NCI-H510A treated with DMSO at 0.1 percent for 48 hours (cell line): ENCODE measurements at regions not wholly inside any gene's neighbourhood (a gene's known extent, or its start where the extent isn't known, plus 50 kb on each side); places are given as distances from the start of the nearest gene placed in this dataset.
"Not testable (repeated sequence)": the region's sequence is repeated elsewhere in the genome, so short reads cannot be mapped to it uniquely, and the experiment has no call there.

Experiments used
- DNase-seq: peaks from one replicate; lab custom pipeline; 2025; lab: John Stamatoyannopoulos, UW

DNA sequence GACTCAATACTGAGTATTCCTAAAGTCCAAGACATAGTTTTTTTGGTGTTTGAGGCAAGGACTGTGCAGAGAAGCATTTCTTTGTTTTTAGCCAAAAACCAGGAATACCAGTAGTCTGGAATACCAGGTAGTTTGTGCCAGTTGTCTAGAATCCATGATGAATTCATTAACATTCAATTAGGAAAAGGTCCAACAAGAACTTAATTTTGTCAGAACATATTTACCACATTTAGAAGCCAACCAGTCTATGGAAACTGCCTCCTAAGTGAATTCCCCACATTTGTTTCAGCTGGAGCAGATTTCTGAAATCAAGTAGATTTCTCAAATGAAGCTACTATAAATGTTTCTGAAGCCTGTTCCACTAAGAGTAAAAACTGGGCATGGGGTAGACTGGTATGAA, 1584.8 kb upstream of the ADGRL3 start:
- no peak for DNase-seq

GRCh38 chr4:59629348-59629747, 1570.8 kb upstream of the ADGRL3 start:
- no peak for DNase-seq

DNA sequence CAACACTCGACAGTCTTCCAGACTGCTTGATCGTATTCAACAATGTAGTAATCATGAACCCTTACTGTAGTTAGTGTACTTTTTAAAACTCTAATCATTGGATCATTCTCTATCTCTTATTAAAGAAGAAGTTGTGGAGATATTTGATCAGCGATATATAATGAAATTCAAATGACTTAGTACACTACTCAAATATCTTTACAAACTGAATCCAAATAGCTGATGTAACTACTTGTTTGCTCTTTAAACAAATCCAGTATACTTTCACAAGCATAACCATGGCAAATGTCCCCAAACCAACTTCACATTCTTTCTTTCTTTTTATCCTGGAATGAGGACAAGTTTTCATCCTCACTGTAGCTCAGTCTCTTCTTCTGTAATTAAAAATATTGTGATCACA, 1569.9 kb upstream of the ADGRL3 start:
- no peak for DNase-seq

- DNase-seq, result no peak
Measured at GRCh38 chr4:59630922-59631321, 1569.2 kb upstream of the ADGRL3 start.

DNA sequence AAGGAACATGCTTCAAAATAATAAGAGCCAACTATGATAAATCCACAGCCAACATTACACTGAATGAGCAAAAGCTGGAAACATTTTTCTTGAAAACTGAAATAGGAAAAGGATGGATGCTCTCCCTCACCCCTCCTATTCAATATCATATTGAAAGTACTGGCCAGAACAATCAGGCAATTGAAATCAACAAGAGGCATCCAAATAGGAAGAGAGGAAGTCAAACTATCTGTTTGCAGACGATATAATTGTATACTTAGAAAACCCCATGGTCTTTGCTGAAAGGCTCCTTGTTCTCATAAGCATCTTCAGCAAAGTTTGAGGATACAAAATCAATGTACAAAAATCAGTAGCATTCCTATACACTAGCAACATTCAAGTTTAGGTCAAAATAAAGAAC, 1562.5 kb upstream of the ADGRL3 start:
- DNase-seq, result no peak

DNA sequence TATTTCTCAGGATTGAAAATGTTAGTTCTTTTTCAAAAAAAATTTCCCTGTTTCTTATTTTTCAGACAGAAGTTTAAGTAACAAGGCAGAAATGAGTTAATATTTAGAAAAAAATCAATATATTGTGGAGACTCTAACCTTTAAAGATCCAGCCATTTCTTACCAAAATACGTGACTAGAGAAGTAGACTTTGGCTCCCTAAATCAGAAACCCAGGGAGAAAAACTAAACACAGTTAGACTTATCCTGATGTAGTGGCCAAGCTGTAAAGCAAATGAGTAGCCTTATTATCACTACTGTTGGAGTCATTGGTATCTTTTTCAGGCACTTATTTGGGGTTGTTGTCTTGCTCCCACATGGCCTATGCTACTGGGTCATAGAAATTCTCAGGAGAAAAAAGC, 1556.4 kb upstream of the ADGRL3 start:
- DNase-seq, result no peak

DNA sequence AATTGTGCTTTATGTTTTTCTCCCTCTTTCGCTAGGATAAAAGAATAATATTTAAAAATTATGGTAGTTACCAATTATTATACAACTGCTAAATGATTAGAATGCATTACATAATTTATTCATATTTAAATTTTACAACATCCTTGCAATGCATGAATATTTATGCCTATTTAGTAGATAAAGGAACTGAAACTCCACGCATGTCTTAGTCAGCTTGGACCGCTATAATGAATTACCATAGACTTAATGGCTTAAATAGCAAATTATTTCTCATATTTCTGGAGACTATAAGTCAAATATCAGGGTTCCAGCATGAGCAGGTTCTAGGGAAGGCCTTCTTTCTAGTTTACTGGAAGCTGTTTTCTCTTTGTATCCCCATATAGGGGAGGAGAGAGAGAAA, 1555.4 kb upstream of the ADGRL3 start:
- no peak for DNase-seq

DNA sequence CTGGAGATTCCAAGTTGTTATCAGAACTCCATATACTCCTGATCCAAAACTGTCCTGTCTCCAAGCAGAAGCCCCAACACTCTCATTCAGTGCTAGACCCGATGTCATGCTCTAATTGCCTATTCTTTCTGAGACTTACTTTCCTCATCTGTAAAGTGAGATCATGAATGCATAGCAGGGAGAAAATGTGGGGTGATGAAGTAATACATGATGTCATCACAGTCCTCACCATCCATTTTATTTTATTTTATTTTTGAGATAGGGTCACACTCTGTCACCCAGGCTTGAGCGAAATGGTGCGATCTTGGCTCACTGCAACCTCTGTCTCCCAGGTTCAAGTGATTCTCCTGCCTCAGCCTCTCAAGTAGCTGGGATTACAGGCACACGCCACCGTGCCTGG, 1554.0 kb upstream of the ADGRL3 start:
- DNase-seq, result no peak

DNA sequence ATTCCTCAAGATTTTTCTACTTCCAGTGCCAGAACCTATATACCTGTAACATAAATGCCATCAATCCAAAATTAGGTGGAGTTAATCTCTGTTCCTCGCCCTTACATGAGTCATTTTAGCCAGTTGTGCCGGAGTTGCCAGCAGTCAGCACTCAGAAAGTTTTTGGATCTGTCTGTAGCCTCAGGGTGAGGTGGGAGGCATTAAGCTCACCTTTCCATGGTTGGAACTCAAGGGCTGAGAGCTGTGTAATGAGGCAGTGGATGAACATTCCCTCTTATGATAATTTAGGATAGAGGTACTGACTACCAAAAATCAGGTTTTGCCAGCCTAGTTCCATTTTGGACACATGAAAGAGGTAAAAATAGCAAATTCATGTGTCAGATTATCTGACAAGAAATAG, 1553.1 kb upstream of the ADGRL3 start:
- no peak for DNase-seq

DNA sequence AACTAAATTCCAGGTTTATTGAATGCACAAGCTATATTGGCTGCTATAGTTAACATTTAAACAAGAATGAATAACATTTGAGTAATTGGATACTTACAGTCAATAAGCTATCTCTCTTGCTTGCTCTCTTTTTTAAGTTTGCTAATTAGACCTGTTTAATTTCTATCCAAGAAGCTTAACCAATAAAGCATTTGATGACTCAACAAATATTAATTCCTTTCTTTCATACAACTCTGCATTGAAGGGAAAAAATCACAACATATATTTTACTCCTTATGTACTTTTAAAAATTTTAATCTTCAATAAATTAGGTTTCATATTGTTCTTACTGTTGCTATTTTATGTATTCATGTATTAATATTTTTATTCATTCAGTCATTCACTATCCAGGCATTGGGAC, 1552.6 kb upstream of the ADGRL3 start:
- no peak for DNase-seq

DNA sequence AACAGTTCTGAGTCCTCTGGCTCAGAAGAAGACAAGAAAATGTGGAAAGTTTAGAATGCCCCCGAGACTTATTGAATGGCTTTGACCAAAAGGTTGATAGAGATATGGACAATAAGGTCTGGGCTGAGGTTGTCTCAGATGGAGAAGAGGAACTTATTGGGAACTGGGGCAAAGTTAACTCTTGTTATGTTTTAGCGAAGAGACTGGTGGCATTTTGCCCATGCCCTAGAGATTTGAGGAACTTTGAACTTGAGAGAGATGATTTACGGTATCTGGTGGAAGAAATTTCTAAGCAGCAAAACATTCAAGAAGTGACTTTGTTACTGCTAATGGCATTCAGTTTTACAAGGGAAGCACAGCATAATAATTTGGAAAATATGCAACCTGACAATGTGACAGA, 1549.3 kb upstream of the ADGRL3 start:
- DNase-seq, result no peak

DNA sequence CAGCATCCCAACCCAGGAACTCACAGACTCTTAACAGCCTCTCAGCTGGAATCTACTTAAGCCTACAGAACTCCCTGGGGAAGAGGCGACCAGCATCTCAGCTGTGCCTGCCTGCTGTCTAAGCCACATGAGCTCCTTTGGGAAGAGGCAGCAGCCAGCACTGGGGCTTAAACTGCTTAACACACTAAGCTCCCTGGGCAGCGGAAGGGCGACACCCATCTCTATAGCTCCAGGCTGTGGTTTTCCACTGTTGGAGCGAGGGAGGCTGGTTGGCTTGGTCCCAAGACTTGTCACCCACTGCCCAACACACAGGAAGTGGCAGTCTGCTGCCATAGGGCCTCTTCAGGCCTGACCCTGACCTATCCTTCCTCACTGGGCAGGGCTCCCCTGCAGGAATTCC, 1544.1 kb upstream of the ADGRL3 start:
- DNase-seq, result no peak

GRCh38 chr4:59664771-59665170, 1535.4 kb upstream of the ADGRL3 start:
- DNase-seq, result no peak

DNA sequence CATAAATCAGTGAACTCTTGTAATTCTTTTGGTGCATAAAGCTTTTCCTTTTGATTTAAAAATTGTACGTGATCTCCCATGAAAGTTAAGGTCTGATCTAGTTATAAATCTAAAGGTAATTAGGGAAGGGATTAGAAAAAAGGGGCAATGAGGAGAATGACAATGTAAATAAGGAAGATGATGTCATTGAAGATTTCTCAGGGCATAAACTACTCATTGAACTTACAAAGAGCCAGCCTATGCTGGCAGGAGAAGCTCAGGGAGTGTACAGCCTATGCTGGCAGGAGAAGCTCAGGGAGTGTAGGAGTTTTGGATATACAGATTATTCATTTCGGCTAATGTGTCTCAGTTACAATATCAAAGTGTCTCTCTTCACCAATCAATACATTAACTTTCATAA, 1533.5 kb upstream of the ADGRL3 start:
- no peak for DNase-seq

DNA sequence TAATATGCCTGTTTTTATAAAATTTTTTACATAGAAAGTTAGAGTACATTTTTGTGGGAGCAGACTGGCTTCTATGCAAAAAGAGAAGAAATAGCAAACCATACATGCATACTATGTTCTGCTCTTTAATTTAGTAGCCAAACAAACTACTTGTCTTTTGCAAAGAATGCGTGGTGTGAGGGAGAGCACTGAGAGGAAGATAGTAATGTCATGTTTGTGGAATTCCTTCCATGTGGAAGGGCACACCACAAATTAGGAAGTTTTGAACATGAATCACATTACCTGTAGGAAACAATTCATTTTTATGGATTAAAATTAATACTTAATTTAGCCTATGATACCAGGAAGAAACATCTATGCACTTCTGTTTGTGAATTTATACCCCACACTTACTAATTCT, 1529.1 kb upstream of the ADGRL3 start:
- no peak for DNase-seq

GRCh38 chr4:59676389-59676788, 1523.7 kb upstream of the ADGRL3 start:
- no peak for DNase-seq

GRCh38 chr4:59676992-59677391, 1523.1 kb upstream of the ADGRL3 start:
- not testable (repeated sequence) for DNase-seq

GRCh38 chr4:59685626-59686025, 1514.5 kb upstream of the ADGRL3 start:
- no peak for DNase-seq

- peak; percentile 6 for DNase-seq
Measured at GRCh38 chr4:59689149-59689548, 1511.0 kb upstream of the ADGRL3 start.

- DNase-seq, result no peak
Measured at GRCh38 chr4:59695355-59696053, 1504.6 kb upstream of the ADGRL3 start.

GRCh38 chr4:59698041-59698440, 1502.1 kb upstream of the ADGRL3 start:
- no peak for DNase-seq

DNA sequence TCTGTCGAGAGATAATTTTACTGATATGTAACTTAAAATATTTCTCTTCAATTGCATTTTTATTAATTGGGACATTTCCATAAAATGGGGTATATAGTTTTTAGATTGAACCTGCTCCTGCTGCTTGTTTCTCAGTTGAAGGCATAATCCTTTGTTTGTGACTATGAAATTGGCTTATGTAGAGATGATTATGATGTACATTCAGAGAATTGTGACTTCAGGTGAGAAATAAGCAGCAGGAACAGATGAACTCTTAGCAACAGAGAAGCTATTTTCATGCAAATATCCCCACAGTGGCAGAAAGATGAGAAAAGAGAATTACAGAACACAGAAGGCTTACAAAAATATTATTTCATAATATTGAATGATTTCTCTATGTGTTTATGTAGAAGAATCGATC, 1499.5 kb upstream of the ADGRL3 start:
- no peak for DNase-seq

- DNase-seq, result no peak
Measured at GRCh38 chr4:59704616-59705015, 1495.5 kb upstream of the ADGRL3 start.

DNA sequence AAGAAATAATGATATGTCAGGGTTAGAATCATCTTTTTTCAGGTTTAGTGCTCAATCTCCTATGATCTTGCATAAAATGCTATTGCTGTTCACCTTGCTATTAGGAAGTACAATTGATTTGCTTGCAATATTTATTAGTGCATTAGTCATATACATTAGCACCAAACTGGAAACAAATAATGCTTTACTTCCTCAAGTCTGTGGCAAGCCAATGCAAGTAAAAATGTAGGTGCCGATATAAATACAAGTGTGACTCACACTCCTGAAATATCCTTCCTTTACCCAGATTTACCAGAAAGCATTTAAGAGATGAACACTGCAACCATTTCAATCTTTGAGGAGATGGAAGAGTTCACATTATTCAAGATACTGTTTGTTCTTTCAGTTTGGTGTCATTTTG, 1487.7 kb upstream of the ADGRL3 start:
- no peak for DNase-seq

DNA sequence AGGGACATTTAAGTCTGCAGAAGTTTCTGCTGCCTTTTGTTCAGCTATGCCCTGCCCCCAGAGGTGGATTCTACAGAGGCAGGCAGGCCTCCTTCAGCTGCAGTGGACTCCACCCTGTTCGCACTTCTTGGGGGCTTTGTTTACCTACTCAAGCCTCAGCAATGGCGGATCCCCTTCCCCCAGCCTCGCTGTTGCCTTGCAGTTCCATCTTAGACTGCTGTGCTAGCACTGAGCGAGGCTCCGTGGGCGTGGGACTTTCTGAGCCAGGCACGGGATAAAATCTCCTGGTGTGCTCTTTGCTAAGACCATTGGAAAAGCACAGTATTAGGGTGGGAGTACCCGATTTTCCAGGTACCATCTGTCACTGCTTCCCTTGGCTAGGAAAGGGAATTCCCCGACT, 1475.8 kb upstream of the ADGRL3 start:
- DNase-seq, result not testable (repeated sequence)
